SK-N-MC (cell line): ENCODE measurements at regions not wholly inside any gene's neighbourhood (a gene's known extent, or its start where the extent isn't known, plus 50 kb on each side); places are given as distances from the start of the nearest gene placed in this dataset.

Experiments used
- EZH2 ChIP-seq: fragments of 200-600 bp; sonication (generic); IDR thresholded peaks from one replicate; pipeline ENCODE4 v1.6.1; 2017; ENCODE audit warnings: antibody characterized with exemption
- FOXP2 ChIP-seq: optimal IDR thresholded peaks from 2 replicates; pipeline ENCODE3; 2011; ENCODE audit warnings: mild to moderate bottlenecking, moderate library complexity; ENCODE audit not compliant: insufficient read depth; ENCODE audit errors: extremely low read length, control extremely low read depth
- POLR2AphosphoS5 ChIP-seq: IDR thresholded peaks from 2 replicates; pipeline ENCODE4 v1.6.1; 2012; ENCODE audit warnings: mild to moderate bottlenecking, low read depth, low read length, borderline replicate concordance

- TF ChIP-seq EZH2: no peak
- no peak for TF ChIP-seq POLR2AphosphoS5
- TF ChIP-seq FOXP2: no peak
Observed at GRCh38 chr5:102700916-102701315, 54.2 kb upstream of the PAM start.
